SK-N-SH treated with all-trans-retinoic acid at 6 μM for 48 hours (cell line): ENCODE measurements at regions not wholly inside any gene's neighbourhood (a gene's known extent, or its start where the extent isn't known, plus 50 kb on each side); places are given as distances from the start of the nearest gene placed in this dataset.

Experiments
- ATAC-seq: fragments of 200-7000 bp; cut with Tn5 transposase; 3 replicates; pipeline ENCODE4 v1.9.1; 2020; ENCODE audit warnings: mild to moderate bottlenecking, moderate library complexity
- ARNTL ChIP-seq: fragments of 450-650 bp; formaldehyde crosslinking; IDR thresholded peaks from 2 replicates; pipeline ENCODE4 v1.5.0; 2020; ENCODE audit warnings: low read depth, mild to moderate bottlenecking, moderate library complexity, borderline replicate concordance
- BACH2 ChIP-seq: fragments of 250-450 bp; sonication (Bioruptor Pico); IDR thresholded peaks from 2 replicates; pipeline ENCODE4 v1.9.0; 2021; ENCODE audit warnings: mild to moderate bottlenecking, borderline replicate concordance
- CSDC2 ChIP-seq: fragments of 250-450 bp; sonication (Bioruptor Pico); IDR thresholded peaks from 2 replicates; pipeline ENCODE4 v1.5.0; 2020; ENCODE audit warnings: mild to moderate bottlenecking, moderate library complexity
- ESRRG ChIP-seq: fragments of 250-450 bp; sonication (Bioruptor Pico); IDR thresholded peaks from 2 replicates; pipeline ENCODE4 v1.6.1; 2021; ENCODE audit warnings: mild to moderate bottlenecking
- GLIS3 ChIP-seq: fragments of 250-450 bp; sonication (Bioruptor Pico); IDR thresholded peaks from 2 replicates; pipeline ENCODE4 v1.5.0; 2020; ENCODE audit warnings: mild to moderate bottlenecking, moderate library complexity
- ISL1 ChIP-seq: fragments of 250-450 bp; sonication (Bioruptor Pico); IDR thresholded peaks from 2 replicates; pipeline ENCODE4 v2.1.2; 2022; ENCODE audit warnings: mild to moderate bottlenecking, moderate library complexity
- OSR1 ChIP-seq: fragments of 250-450 bp; sonication (Bioruptor Pico); IDR thresholded peaks from 2 replicates; pipeline ENCODE4 v1.8.0; 2022; ENCODE audit warnings: moderate library complexity, mild to moderate bottlenecking, inconsistent platforms
- PPARA ChIP-seq: fragments of 250-450 bp; sonication (Bioruptor Pico); IDR thresholded peaks from 2 replicates; pipeline ENCODE4 v1.5.0; 2020; ENCODE audit warnings: mild to moderate bottlenecking, borderline replicate concordance
- RARB ChIP-seq: fragments of 250-450 bp; sonication (Bioruptor Pico); IDR thresholded peaks from 2 replicates; pipeline ENCODE4 v1.8.0; 2021; ENCODE audit warnings: mild to moderate bottlenecking, moderate library complexity
- TCF4 ChIP-seq: fragments of 250-450 bp; sonication (Bioruptor Pico); IDR thresholded peaks from 2 replicates; pipeline ENCODE4 v1.8.0; 2021; ENCODE audit warnings: mild to moderate bottlenecking, moderate library complexity, borderline replicate concordance
- TOX ChIP-seq: fragments of 250-450 bp; sonication (Bioruptor Pico); IDR thresholded peaks from 2 replicates; pipeline ENCODE4 v1.8.0; 2021; ENCODE audit warnings: mild to moderate bottlenecking, moderate library complexity, borderline replicate concordance
- ZC3H10 ChIP-seq: fragments of 250-450 bp; sonication (Bioruptor Pico); IDR thresholded peaks from 2 replicates; pipeline ENCODE4 v1.5.1; 2021; ENCODE audit warnings: mild to moderate bottlenecking, moderate library complexity
- ZFP3 ChIP-seq: fragments of 250-450 bp; sonication (Bioruptor Pico); IDR thresholded peaks from 2 replicates; pipeline ENCODE4 v1.5.0; 2020; ENCODE audit warnings: mild to moderate bottlenecking, moderate library complexity
- ZFP30 ChIP-seq: fragments of 450-650 bp; formaldehyde crosslinking; IDR thresholded peaks from 2 replicates; pipeline ENCODE4 v1.5.0; 2022; ENCODE audit warnings: mild to moderate bottlenecking, moderate library complexity
- ZNF565 ChIP-seq: fragments of 450-650 bp; formaldehyde crosslinking; conservative IDR thresholded peaks from 2 replicates; pipeline ENCODE4 v1.5.0; 2020; ENCODE audit warnings: low read depth, mild to moderate bottlenecking, moderate library complexity
- ZNF70 ChIP-seq: fragments of 450-650 bp; formaldehyde crosslinking; IDR thresholded peaks from 2 replicates; pipeline ENCODE4 v1.5.0; 2020; ENCODE audit warnings: mild to moderate bottlenecking, moderate library complexity
- ZNF8 ChIP-seq: fragments of 450-650 bp; formaldehyde crosslinking; IDR thresholded peaks from 2 replicates; pipeline ENCODE4 v1.5.0; 2020; ENCODE audit warnings: mild to moderate bottlenecking, moderate library complexity
- TF ChIP-seq, protein P1 (sequence below): fragments of 250-450 bp; sonication (Bioruptor Pico); IDR thresholded peaks from 2 replicates; pipeline ENCODE4 v1.5.1; 2021; ENCODE audit warnings: mild to moderate bottlenecking, moderate library complexity
- TF ChIP-seq, protein P2 (sequence below): fragments of 250-450 bp; sonication (Bioruptor Pico); IDR thresholded peaks from 2 replicates; pipeline ENCODE4 v1.5.0; 2020; ENCODE audit warnings: mild to moderate bottlenecking, moderate library complexity
- TF ChIP-seq, protein P3 (sequence below): fragments of 250-450 bp; sonication (Bioruptor Pico); IDR thresholded peaks from 2 replicates; pipeline ENCODE4 v1.5.1; 2020; ENCODE audit warnings: low read depth, mild to moderate bottlenecking, moderate library complexity
- TF ChIP-seq, protein P4 (sequence below): fragments of 250-450 bp; sonication (Bioruptor Pico); IDR thresholded peaks from 2 replicates; pipeline ENCODE4 v1.8.0; 2021; ENCODE audit warnings: low read depth, mild to moderate bottlenecking, moderate library complexity, borderline replicate concordance

DNA sequence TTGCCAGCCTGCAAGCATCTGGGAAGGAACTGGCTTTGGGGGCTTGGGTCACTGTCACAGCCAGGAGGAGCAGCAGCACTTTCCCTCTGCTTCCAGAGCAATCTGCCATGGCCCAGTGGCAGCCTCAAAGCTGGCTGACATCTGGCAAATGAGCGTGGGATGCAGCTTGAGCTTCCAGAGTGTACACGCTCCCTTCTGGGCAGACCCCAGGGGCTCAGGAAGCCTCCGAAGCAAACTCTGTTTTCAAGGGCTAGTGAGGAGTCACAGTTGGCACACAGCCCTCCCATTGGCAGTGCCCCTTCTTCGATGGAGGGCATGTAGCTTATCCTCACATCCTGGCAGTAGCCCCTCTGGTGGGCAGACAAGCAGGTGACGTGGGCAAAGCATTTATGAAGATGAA lies 249.6 kb downstream of the ENGASE start (continued):
- TF ChIP-seq, protein P1, sequence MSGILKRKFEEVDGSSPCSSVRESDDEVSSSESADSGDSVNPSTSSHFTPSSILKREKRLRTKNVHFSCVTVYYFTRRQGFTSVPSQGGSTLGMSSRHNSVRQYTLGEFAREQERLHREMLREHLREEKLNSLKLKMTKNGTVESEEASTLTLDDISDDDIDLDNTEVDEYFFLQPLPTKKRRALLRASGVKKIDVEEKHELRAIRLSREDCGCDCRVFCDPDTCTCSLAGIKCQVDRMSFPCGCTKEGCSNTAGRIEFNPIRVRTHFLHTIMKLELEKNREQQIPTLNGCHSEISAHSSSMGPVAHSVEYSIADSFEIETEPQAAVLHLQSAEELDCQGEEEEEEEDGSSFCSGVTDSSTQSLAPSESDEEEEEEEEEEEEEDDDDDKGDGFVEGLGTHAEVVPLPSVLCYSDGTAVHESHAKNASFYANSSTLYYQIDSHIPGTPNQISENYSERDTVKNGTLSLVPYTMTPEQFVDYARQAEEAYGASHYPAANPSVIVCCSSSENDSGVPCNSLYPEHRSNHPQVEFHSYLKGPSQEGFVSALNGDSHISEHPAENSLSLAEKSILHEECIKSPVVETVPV = no peak
- no peak for TF ChIP-seq ESRRG (CRISPR knock-in tag)
- TF ChIP-seq TOX (CRISPR knock-in tag) = no peak
- no peak for TF ChIP-seq TCF4 (CRISPR knock-in tag)
- TF ChIP-seq, protein P2, sequence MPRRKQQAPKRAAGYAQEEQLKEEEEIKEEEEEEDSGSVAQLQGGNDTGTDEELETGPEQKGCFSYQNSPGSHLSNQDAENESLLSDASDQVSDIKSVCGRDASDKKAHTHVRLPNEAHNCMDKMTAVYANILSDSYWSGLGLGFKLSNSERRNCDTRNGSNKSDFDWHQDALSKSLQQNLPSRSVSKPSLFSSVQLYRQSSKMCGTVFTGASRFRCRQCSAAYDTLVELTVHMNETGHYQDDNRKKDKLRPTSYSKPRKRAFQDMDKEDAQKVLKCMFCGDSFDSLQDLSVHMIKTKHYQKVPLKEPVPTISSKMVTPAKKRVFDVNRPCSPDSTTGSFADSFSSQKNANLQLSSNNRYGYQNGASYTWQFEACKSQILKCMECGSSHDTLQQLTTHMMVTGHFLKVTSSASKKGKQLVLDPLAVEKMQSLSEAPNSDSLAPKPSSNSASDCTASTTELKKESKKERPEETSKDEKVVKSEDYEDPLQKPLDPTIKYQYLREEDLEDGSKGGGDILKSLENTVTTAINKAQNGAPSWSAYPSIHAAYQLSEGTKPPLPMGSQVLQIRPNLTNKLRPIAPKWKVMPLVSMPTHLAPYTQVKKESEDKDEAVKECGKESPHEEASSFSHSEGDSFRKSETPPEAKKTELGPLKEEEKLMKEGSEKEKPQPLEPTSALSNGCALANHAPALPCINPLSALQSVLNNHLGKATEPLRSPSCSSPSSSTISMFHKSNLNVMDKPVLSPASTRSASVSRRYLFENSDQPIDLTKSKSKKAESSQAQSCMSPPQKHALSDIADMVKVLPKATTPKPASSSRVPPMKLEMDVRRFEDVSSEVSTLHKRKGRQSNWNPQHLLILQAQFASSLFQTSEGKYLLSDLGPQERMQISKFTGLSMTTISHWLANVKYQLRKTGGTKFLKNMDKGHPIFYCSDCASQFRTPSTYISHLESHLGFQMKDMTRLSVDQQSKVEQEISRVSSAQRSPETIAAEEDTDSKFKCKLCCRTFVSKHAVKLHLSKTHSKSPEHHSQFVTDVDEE (CRISPR knock-in tag) = no peak
- TF ChIP-seq ZNF565 (CRISPR knock-in tag) = no peak
- TF ChIP-seq RARB (CRISPR knock-in tag) = no peak

DNA sequence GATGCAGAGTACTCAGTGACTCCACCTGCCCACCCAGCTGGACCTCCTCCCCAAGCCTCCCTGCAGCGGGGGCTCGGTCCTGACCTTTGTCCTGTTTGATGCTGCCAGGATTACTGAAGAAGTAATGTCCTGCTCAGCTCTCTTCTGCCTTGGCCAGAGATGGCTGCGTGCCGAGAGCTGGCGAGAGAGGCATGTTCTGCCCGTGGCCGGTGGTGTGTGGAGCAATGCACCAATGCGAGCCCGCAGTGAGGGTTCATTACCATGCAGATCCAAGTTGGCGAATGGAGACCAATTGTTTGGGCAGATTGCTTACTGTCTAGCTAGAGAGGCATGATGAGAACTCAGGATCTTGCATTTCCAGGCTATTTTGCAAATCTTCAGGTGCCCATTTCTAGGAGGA lies 248.9 kb downstream of the ENGASE start:
- TF ChIP-seq PPARA (no peak), ZNF565 (CRISPR knock-in tag) (no peak), ZFP30 (no peak), ISL1 (no peak)
- TF ChIP-seq, all 23 proteins: peak for 0

DNA sequence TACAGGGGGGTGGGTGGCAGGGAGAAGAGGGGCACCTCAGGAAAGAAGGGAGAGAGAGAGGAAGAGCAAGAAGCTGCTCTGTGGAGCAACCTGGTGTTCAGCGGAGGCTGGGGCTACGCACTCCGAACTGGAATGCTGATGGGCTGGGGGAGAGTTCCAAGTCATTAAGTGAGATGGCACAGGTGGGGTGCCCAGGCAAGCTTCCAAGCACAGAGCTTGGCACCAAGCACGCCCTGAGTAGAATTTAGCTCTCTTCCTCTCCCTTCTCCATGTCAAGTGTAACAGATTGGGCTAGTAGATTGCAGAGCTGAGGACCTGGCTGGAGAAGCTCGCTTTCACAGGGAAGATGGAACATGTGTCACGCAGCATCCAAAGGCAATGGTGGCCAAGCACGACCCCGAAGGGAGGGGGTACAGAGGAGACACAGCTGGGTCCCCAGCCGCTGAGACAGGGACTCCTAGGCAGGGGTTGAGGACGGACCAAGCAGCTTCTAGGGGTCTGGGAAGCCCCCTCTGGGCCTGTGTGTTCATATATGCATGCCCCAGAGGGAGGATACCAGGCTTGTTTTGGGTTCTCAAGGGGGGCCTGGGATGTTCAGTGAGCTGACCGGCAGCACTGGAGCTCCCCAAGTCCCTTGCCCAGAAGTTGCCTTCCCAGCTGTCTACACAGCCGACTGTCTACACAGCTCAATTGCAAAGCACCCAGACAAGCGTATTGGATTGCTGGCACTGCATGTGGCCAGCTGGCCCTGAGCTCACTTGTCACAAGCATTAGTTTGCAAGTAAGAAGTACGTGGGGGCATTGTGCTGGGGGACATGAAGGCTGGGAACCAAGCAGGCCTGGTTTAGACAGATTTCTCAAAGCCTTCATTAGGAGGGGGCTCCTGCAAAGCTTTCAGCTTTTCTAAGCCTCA lies 247.8 kb downstream of the ENGASE start:
- ATAC-seq = no peak
- TF ChIP-seq PPARA (no peak), ZNF70 (CRISPR knock-in tag) (no peak), TOX (CRISPR knock-in tag) (no peak), ARNTL (CRISPR knock-in tag) (no peak), ESRRG (CRISPR knock-in tag) (no peak), OSR1 (CRISPR knock-in tag) (no peak), TCF4 (CRISPR knock-in tag) (no peak), ZNF565 (CRISPR knock-in tag) (no peak), ZNF8 (no peak), ZFP3 (CRISPR knock-in tag) (no peak), GLIS3 (no peak), ZC3H10 (CRISPR knock-in tag) (no peak), CSDC2 (CRISPR knock-in tag) (no peak), ISL1 (no peak), BACH2 (CRISPR knock-in tag) (no peak)
- TF ChIP-seq, protein P1 = no peak
- TF ChIP-seq, protein P3, sequence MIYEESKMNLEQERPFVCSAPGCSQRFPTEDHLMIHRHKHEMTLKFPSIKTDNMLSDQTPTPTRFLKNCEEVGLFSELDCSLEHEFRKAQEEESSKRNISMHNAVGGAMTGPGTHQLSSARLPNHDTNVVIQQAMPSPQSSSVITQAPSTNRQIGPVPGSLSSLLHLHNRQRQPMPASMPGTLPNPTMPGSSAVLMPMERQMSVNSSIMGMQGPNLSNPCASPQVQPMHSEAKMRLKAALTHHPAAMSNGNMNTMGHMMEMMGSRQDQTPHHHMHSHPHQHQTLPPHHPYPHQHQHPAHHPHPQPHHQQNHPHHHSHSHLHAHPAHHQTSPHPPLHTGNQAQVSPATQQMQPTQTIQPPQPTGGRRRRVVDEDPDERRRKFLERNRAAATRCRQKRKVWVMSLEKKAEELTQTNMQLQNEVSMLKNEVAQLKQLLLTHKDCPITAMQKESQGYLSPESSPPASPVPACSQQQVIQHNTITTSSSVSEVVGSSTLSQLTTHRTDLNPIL (CRISPR knock-in tag) = no peak
- TF ChIP-seq, protein P4, sequence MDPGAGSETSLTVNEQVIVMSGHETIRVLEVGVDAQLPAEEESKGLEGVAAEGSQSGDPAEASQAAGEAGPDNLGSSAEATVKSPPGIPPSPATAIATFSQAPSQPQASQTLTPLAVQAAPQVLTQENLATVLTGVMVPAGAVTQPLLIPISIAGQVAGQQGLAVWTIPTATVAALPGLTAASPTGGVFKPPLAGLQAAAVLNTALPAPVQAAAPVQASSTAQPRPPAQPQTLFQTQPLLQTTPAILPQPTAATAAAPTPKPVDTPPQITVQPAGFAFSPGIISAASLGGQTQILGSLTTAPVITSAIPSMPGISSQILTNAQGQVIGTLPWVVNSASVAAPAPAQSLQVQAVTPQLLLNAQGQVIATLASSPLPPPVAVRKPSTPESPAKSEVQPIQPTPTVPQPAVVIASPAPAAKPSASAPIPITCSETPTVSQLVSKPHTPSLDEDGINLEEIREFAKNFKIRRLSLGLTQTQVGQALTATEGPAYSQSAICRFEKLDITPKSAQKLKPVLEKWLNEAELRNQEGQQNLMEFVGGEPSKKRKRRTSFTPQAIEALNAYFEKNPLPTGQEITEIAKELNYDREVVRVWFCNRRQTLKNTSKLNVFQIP = no peak
- TF ChIP-seq, all 23 proteins: peak for 0

More for the DNA sequence above, 248.9 kb downstream of the ENGASE start:
- ATAC-seq = no peak
